ENCODE measurements at regions not wholly inside any gene's neighbourhood (a gene's known extent, or its start where the extent isn't known, plus 50 kb on each side); places are given as distances from the start of the nearest gene placed in this dataset.

GRCh38 chr2:180579388-180579787 is 401.0 kb upstream of the UBE2E3 start:
- no peak for DNase-seq (ENCODE audit: low read depth, low spot score)
- in situ Hi-C loops (cut with HindIII; ENCODE audit: low sequenced_read_pairs): no loop called here
- no peak overlapping the region for H3K4me3 ChIP-seq (ENCODE audit: low read depth, low read length)
- no peak for TF ChIP-seq CTCF (IDR thresholded peaks at IDR 0.05; ENCODE audit: low read depth, low read length)

GRCh38 chr2:180578441-180578840 is 402.0 kb upstream of the UBE2E3 start:
- in situ Hi-C loops (cut with HindIII; ENCODE audit: low sequenced_read_pairs): no loop called here
- no peak for DNase-seq (ENCODE audit: low read depth, low spot score)
- TF ChIP-seq CTCF (IDR thresholded peaks at IDR 0.05; ENCODE audit: low read depth, low read length): no peak

GRCh38 chr2:180577567-180577966 is 402.8 kb upstream of the UBE2E3 start:
- peak; percentile 12 for DNase-seq (ENCODE audit: low read depth, low spot score)
- in situ Hi-C loops (cut with HindIII; ENCODE audit: low sequenced_read_pairs): no loop called here
- H3K4me3 ChIP-seq (ENCODE audit: low read depth, low read length): no peak overlapping the region
- no peak for TF ChIP-seq CTCF (IDR thresholded peaks at IDR 0.05; ENCODE audit: low read depth, low read length)

More at GRCh38 chr2:180578441-180578840, 402.0 kb upstream of the UBE2E3 start:
- H3K4me3 ChIP-seq (ENCODE audit: low read depth, low read length): no peak overlapping the region

GRCh38 chr2:180573951-180574350 is 406.5 kb upstream of the UBE2E3 start:
- H3K4me3 ChIP-seq (ENCODE audit: low read depth, low read length): no peak overlapping the region
- peak; percentile 22 for DNase-seq (ENCODE audit: low read depth, low spot score)
- in situ Hi-C loops (cut with HindIII; ENCODE audit: low sequenced_read_pairs): no loop called here
- no peak for TF ChIP-seq CTCF (IDR thresholded peaks at IDR 0.05; ENCODE audit: low read depth, low read length)

GRCh38 chr2:180572346-180572745 is 408.1 kb upstream of the UBE2E3 start:
- no peak overlapping the region for H3K4me3 ChIP-seq (ENCODE audit: low read depth, low read length)
- in situ Hi-C loops (cut with HindIII; ENCODE audit: low sequenced_read_pairs): no loop called here
- DNase-seq (ENCODE audit: low read depth, low spot score): no peak
- no peak for TF ChIP-seq CTCF (IDR thresholded peaks at IDR 0.05; ENCODE audit: low read depth, low read length)

- no peak overlapping the region for H3K4me3 ChIP-seq (ENCODE audit: low read depth, low read length)
- TF ChIP-seq CTCF (IDR thresholded peaks at IDR 0.05; ENCODE audit: low read depth, low read length): no peak
- in situ Hi-C loops (cut with HindIII; ENCODE audit: low sequenced_read_pairs): no loop called here
- DNase-seq (ENCODE audit: low read depth, low spot score): peak; percentile 59
Measured at GRCh38 chr2:180571559-180571958, 408.8 kb upstream of the UBE2E3 start.

GRCh38 chr2:180570864-180571263 is 409.5 kb upstream of the UBE2E3 start:
- in situ Hi-C loops (cut with HindIII; ENCODE audit: low sequenced_read_pairs): no loop called here
- TF ChIP-seq CTCF (IDR thresholded peaks at IDR 0.05; ENCODE audit: low read depth, low read length): no peak
- no peak overlapping the region for H3K4me3 ChIP-seq (ENCODE audit: low read depth, low read length)
- no peak for DNase-seq (ENCODE audit: low read depth, low spot score)

All from astrocyte of the spinal cord (primary cell).